Globus pallidus (tissue), 1 donor: ENCODE measurements at regions not wholly inside any gene's neighbourhood (a gene's known extent, or its start where the extent isn't known, plus 50 kb on each side); places are given as distances from the start of the nearest gene placed in this dataset.

ENCODE experiments used
- DNase-seq: peaks from one replicate; pipeline ENCODE4 v3.0.0-alpha.2; 2015; ENCODE audit warnings: low spot score

DNA sequence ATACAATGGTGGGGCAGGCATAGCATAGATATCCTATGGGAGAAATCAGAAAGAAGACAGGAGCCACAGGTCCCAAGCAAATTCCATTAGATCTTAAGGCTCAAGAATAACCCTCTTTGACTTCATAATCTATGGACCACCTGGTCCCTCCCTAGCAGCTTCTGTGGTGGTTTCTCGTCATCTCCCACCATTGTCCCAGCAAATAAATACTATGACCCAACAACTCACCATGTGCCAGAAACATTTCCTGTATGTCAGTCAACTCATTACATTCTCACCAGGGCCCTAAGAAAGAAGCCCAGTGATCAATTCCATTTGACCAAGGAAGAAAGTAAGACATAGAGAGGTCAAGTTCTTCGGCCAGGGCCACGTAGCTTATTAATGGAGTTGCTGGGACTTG is 646.2 kb downstream of the VRK1 start:
- no peak for DNase-seq

DNA sequence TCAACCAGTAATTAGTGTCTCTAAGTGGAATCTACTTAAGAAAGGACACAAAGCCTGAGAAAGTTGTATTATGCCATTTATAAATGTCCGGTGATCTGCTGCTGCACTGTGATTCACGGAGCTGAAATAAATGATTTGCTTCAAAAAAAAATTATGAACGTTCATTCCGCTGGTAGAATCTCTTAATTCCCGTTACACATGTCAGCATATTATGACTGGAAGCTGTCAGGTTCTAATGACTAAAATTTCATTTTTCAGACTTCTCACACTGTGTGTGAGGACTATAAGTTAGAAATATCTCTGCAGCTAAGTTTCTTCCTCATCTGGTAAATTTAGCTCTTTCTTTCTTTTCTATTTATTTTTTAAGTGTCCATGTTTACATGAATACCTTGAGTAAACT is 647.1 kb downstream of the VRK1 start:
- no peak for DNase-seq

DNA sequence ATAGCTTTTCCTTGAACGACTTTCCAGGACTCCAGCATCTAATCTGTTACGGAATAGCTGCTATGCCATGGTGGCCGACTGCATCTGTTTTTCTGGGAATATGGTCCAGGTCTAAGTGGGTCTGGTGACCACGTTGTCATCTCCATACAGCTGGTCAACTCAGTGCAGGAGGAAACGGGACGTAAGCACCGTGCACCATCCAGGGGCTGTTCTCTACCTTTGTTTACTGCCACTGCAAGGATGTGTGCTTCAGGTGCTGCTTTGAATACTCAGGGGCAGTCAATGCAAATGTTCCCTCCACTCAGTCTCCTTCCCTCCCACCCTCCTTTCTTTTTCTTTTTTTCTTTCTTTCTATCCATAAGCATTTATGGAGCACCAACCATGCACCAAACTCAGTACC is 648.2 kb downstream of the VRK1 start:
- DNase-seq = no peak

DNA sequence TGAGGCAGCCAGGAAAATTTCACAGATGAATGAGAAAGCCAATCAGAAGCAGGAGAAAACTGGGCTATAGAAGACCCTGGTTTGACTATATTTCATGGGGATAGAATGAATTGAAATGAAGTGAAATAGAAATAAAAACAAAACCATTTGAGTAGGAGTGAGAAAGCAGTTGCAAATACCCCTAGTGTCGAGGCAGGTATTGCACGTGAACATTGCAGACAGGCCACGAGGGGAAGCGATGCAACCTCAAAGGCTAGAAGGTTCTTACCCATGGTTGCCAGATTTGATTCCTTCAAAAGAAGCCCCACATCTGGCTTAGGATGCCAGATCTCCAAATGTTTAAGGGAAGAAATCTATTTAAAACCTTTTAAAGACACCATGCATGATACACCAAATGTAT is 648.9 kb downstream of the VRK1 start:
- DNase-seq = no peak

DNA sequence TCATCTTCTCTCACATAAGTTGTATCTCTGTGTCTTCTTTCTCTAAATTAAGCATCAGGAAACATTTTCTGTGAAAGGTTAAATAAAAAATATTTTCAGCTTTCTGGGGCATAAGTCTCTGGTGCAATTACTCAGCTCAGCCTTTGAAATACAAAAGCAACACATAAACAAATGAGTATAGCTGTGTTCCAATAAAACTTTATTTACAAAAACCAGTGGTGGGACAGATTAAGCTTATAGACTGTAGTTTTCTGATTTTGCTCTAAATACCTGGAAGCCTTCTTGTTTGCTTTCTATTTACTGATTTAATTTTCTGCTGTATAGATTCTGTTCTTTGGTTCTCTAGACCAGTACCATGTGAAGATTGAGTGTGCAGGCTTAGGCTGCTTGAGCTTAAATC is 655.1 kb downstream of the VRK1 start:
- no peak for DNase-seq

DNA sequence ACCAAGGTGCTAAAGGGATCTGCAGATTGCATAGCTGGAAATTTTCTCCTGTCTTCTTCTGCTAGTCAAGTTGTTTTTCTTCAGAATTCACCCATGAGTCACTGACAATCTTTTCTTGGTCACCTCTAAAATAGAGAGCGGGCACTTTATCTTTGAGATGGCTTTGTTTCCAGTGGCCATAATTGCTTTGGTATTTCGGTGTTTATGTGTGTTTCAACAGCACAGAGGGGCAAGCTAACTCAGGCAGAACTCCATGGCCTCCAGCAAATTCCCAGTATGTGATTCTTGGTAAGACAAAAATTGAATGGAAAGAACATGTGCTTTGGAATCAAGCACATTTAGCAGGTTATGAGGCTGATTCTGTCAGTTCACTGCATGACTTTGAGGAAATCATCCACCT is 656.8 kb downstream of the VRK1 start:
- DNase-seq = no peak

DNA sequence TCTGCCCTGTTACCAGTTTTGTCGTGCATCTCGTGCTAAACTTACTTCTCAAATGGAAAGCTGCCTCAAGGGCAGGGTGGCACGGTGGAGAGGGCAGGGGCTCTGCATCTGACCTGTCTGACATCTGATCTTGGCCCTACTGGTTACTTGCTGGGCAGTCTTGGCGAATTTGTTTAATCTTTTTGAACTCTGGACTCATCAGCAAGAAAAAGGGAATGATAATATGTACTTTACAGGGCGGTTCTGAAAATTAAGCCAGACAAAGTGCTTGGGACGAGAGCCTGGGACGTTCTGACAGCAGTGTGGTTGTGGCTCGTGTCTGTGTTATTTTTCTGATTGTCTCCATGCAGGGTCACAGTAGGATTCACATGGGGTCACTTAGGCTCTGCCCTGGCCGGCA is 659.3 kb downstream of the VRK1 start:
- DNase-seq = no peak

DNA sequence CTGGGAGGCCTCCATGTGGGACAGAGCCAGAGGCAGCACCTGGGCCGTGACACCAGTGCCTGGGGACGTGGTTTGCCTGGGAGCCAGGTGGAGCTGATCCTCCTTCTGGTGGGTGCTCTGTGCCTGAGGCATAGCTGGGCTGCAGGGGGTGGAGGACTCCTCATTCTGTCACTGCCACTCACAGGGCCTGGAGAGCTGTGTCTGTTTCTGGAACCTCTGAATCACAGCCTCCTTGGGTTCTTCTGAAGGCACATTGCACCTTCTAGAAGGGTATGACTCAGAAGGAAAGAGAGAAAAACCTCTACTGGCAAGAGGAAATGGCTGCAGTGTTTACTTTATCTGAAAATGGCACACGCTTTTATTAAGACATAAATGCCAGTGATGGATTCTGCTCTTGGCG is 659.8 kb downstream of the VRK1 start:
- no peak for DNase-seq

DNA sequence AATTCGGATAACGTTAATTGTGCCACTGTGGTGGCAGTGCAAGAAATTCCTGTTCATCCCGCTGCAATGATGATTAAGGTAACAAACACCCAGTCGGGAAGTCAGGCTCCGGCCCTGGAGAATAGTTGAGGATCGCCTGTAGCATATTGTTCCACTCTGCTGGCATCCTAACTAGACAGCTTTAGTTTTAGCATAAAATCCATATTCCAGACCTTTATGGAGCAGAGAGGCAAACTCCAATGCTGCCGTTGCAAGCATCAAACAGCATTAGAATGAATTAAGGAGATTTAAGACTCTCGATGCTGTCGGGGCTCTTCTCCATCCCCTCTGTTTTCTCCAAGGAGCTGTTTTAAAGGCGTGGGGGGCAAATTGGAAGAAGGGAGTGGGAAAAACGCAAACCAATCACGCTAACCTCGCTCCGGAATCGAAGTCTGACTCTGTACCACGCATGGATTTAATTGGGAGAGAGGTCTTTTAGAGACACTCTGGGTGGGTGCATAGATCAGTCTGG is 660.4 kb downstream of the VRK1 start:
- no peak for DNase-seq

DNA sequence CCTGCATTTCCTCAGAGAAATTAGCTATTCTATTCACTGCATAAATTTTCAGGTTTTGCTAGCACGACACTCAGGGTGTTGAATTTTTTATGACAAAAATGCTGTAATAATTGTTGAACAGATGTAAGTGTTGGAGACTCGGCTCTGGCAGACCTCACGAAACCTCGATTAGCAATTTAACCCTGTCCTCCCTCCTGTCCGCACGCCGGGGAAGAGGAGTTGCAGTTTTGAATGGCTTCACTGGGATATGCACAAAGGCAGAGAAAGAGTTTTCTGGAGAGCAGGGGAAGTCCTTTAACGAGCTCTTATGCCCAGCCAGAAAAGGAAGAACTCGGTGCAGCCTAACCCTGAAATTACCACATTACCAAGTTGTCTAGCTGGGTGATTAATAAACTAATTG is 661.1 kb downstream of the VRK1 start:
- DNase-seq = no peak

DNA sequence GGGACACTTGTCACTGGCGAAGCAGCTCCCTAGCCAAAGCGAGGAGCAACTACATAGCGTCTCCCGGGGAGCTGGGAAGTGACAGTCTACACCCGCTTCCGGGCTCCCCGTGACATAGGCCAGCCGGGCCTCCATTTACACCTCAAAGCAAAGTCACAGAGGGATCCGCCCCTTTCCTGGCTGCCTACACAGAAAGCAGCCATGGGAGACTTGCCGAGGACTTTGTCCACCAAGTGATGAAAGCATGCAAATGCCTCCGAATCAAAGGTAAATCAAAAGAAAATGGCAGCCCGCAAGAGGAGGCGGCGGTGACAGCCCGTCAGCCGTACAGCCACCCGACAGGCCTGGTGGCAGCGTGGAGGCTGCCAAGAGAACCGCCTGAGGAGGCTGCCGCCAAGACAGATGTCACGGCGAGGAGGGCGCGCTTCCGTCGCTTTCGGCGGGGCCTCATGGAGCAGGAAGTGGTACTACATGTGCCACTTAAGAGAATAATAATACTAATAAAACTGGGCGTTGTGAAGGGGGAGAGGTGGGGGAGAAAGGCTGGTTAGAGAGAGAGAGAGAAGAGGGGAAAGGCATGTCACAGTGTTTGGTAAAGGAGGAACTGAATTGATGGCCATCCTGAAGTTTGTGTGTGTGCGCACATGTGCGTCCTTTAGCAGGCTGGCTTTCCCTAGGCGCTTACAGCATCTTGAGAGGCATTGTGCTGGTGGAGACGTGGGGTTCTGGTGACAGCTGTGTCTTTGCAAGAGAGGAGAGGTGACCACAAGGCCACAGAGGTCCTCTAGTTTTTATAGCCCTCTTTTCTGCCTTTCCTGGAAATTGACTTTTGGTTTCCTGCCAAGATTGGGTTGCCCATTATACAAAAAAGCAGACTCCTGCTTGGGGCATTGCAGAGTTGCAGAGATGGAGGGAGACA is 661.7 kb downstream of the VRK1 start:
- DNase-seq = no peak

DNA sequence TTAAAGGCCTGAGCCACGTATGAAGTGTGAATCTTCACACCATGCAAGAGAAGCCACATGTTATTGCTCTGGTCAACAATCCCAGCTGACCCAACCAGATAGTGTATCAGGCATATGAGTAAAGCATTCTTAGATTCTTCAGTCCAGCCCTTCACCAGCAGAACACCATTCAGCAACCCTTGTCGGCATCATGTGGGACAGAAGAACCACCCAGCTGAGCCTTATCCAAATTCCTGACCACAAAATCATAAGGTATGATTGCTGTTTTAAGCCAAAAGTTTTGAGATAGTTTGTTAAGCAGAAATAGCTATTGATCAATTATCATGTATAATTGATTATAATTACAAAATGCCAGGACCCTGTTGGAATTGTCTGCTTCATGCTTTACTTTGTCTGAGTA is 664.9 kb downstream of the VRK1 start:
- DNase-seq = no peak

DNA sequence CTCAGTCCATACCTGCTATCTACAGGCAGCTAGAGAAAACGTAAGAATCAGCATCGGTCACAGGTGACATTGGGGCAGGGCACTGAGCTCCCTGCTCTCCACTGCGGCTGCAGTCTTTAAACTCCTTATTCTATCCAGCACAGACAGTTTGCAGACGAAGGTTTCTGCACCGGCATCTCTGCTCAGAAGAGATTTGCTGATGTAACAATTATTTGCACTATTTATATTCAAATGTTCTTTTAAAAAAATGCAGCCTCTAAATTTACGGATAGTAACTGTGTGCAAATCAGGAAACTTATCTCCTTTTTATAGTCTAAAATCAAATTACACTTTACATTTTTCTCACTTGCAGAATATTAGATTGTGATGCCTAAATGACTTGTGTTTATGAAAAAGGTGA is 671.0 kb downstream of the VRK1 start:
- DNase-seq = no peak

DNA sequence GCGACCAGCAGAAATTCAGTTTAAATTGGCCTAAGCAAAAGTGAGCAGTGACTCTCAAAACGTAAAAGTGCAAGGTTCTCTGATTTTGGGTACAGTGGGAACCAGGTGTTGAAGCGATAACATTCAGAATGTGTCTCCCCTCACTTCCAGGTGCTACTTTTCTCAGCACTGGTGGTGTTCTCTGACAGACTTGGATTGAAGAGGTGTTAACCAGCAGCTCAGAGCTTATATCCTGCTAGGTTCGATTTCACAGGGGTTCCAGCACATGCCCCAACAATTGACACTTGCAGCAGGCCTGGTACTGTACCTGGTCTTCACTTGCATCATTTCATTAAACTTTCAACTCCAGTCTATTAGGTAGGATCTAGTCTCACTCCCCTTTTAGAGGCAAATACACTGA is 680.2 kb downstream of the VRK1 start:
- no peak for DNase-seq

DNA sequence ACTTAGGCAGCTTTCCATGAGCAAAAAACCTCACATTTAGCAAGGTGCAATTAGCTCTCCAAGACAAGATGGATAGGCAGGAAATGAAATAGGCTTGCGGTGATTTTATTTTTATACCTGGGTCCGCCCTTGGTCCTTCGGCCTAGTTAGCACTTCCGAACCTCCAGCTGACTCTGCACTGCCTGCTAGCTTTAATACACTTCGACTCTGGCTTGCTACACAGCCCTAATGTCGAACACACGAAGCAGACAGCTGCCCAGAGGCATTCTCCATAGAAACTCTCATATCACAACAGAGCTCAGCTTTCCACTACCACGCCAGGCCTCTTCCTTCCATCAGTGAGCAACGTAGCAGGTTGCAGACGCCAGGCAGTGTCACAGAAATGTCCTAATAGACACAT is 688.0 kb downstream of the VRK1 start:
- DNase-seq = no peak

DNA sequence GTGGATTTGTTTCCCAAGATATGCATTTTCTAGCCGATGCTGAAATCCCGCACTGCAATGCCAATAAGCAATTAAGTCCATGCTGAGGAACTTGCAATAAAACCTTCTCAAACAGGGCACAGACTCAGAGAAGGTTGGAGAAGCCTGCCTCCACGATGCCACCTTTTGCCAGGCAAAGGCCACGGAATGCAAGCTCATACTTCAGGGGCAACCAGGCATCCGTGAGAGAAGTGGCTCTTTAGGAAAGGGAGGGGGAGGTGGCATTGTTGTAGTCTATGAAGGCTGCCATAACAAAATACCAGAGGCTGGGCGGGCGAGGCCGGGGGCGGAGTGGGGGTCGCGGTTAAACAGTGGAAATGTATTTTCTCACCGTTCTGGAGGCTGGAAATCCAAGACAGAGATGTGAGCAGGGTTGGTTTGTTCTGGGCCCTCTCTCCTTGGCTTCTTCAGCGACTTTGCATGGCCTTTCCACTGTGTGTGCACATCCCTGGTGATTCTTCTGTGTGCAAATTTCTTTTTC is 689.5 kb downstream of the VRK1 start:
- no peak for DNase-seq

DNA sequence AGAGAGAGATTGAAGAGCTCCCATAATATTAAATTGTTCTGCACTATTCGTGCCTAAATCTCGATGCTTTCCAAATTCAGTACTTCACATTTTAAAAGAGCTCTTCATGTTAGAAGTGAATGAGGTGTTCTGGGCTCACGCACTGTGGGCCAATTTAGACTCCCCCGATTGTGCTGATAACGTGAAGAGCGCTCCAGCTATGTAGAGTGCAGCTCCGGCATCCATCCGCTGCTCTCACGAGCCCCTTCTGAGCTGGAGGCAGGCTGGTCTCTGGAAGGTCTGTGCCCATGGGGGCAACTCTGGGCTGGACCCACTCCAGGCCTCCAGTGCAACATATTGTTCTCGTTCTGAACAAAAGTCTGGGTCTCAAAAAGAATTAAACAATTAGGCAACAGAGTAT is 692.6 kb downstream of the VRK1 start:
- DNase-seq = no peak

DNA sequence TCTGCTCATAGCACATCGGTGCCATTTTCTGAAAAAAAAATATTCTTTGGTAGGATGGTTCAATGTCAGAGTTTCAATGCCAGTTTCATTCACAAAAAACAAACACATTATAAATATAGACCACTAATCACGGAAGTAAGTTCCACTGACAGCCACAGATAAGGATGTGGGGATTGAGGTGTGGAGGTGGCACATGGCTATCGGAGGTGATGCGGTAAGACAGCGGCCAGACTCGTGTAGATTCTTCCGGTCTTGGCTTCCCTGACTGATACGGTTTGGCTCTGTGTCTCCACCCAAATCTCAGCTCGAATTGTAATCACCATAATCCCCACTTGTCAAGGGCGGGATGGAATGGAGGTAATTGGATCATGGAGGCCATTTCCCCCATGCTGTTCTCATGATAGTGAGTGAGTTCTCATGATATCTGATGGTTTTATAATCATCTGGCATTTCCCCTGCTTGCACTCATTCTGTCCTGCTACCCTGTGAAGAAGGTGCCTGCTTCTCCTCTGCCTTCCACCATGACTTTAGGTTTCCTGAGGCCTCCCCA is 693.4 kb downstream of the VRK1 start:
- DNase-seq = no peak

DNA sequence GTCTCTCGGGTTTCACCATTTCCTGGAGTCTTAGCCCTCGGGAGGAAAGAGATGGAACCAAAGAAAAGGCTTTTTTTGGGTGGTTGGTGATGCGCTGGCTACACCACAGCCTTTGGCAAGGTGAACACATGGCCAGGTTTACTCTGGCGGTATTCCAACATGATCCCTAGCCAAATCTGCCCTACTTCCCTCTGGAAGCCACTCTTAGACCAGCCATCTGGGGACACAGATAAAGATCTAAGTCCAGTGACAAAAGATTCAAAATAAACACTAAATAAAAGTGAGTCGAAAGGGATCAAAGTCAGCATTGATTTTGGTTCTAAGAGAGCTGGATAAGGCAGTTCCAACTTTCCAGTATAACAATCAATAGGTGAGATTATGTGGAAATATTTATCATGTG is 694.5 kb downstream of the VRK1 start:
- DNase-seq = no peak

DNA sequence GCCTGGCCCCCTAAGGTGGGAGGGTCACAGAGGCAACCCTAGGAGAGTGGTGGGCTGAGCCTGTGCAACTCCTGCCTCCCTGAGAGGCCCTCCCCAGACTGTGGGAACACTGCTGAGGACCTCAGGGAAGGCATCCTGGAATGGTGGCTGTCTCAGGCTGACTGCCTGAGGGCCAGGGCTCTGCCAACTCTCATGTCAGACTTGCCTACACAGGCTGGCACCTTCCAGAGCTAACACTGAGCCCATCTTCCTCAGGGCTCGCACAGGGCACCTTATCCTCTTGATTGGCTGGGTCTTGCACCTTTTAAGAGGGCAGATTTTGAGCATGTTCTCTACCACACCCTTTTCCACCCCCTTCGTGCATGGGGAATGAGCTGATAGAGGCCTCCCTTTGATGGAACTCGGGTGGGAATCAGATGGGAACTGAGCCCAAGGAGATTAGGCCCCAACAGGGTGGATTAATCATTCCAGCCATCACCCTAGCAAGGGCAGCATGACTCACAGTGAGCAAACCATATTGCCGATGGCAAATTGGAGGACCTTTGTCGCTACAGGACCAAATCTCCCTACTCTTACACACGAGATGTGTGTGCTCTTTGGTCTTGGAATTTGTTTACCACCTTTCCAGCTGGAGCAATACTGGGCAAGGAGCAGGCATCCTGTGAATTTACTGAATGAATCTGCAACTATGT is 702.8 kb downstream of the VRK1 start:
- no peak for DNase-seq

DNA sequence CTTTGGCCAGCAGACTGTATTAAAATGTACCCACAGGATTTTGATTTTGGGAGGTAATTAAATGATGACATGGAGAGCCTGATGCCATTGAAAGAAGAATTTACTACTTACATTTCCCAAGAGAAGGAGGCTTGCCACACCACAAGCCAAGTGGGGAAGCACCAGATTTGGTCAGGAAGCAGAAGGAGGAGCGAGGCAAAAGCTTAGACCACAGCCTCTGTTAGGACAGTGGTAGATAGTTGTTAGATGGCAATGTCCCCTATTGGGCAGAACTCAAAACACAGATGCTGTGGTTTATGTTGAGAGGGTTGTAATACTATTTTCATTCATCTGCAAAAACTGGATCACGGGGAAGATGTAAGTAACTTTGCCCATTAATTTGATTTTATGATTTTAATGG is 709.4 kb downstream of the VRK1 start:
- DNase-seq = no peak

DNA sequence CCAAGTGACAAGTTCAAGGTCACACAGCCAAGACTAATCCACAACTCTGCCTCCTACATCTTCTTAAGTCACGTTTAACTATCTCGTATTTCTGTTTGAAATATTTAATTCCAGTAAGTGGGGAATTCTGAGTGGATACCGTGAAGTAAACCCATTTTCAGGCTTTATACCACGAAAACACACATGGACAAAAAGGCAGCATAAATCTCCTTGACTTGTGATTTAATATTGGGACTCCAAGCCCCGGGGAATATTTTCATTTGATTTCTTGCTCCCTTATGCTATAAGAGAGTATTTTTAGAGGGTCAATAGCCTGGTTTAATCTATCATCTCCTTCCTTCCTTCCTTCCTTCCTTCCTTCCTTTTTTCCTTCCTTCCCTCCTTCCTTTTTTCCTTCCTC is 716.7 kb downstream of the VRK1 start:
- no peak for DNase-seq
